SK-N-SH (cell line): ENCODE measurements at regions not wholly inside any gene's neighbourhood (a gene's known extent, or its start where the extent isn't known, plus 50 kb on each side); places are given as distances from the start of the nearest gene placed in this dataset.

Experiments used
- CTCF ChIA-PET: fragments of 300-600, 350-600 bp; formaldehyde crosslinking; extraction: SDS; loops from one replicate; lab custom pipeline; 2021; lab: Yijun Ruan, JAX
- POLR2A ChIA-PET: fragments of 350-600 bp; sonication (Branson Sonifier 250); formaldehyde crosslinking; extraction: SDS; loops from one replicate; lab custom pipeline; 2020; ENCODE audit warnings: antibody characterized with exemption, inconsistent platforms; lab: Yijun Ruan, JAX
- DNase-seq: peaks from one replicate; pipeline ENCODE4 v3.0.0; 2012
- H2AFZ ChIP-seq: fragments of 200-600 bp; sonication (generic); 2 replicates; pipeline ENCODE4 v1.8.1; 2016; ENCODE audit warnings: antibody characterized with exemption, mild to moderate bottlenecking, low read depth
- H3F3A ChIP-seq: fragments of 200-600 bp; sonication (generic); replicated peaks from 2 replicates; pipeline ENCODE3; 2016; ENCODE audit warnings: antibody characterized with exemption, mild to moderate bottlenecking; ENCODE audit not compliant: insufficient read depth
- H3K27ac ChIP-seq, 2 experiments: fragments of 200-500 bp in 1 of 2; fragments of 200-600 bp in 1 of 2; sonication (Bioruptor generic) in 1 of 2; sonication (generic), shearing (Covaris generic) in 1 of 2; 2 replicates each; pipeline versions ENCODE4 v1.5.1 to v1.6.1; 2014 to 2016; ENCODE audit warnings: low read depth in 2 of 2, inconsistent platforms in 1 of 2, low read length in 1 of 2, mild to moderate bottlenecking in 1 of 2, mixed read lengths in 1 of 2
- H3K27me3 ChIP-seq: fragments of 200-600 bp; sonication (generic), shearing (Covaris generic); 2 replicates; pipeline ENCODE4 v1.6.1; 2016; ENCODE audit warnings: mixed run types; ENCODE audit not compliant: insufficient read depth
- H3K36me3 ChIP-seq, 2 experiments: fragments of 200-500 bp in 1 of 2; fragments of 200-600 bp in 1 of 2; sonication (Bioruptor generic) in 1 of 2; sonication (generic) in 1 of 2; replicated peaks in 1 of 2; 2 replicates each; pipeline versions ENCODE3 to v1.5.1; 2014 to 2016; ENCODE audit warnings: low read length in 1 of 2, mild to moderate bottlenecking in 1 of 2; ENCODE audit not compliant: insufficient read depth in 2 of 2, control insufficient read depth in 1 of 2
- H3K4me1 ChIP-seq, 2 experiments: fragments of 200-500 bp in 1 of 2; fragments of 200-600 bp in 1 of 2; sonication (Bioruptor generic) in 1 of 2; sonication (generic), shearing (Covaris generic) in 1 of 2; 2 replicates each; pipeline versions ENCODE4 v1.5.1 to v1.6.1; 2014 to 2016; ENCODE audit warnings: low read depth in 1 of 2, low read length in 1 of 2, mixed run types in 1 of 2; ENCODE audit not compliant: insufficient read depth in 2 of 2, control insufficient read depth in 1 of 2
- H3K4me2 ChIP-seq: fragments of 200-600 bp; sonication (generic), shearing (Covaris generic); 2 replicates; pipeline ENCODE4 v1.6.1; 2017; ENCODE audit warnings: mixed run types
- H3K4me3 ChIP-seq, 2 experiments: fragments of 200-500 bp in 1 of 2; fragments of 200-600 bp in 1 of 2; sonication (Bioruptor generic) in 1 of 2; sonication (generic), shearing (Covaris generic) in 1 of 2; 2 replicates each; pipeline versions ENCODE4 v1.5.1 to v1.8.1; 2014 to 2016; ENCODE audit warnings: low read depth in 2 of 2, inconsistent platforms in 1 of 2, low read length in 1 of 2, mild to moderate bottlenecking in 1 of 2, mixed read lengths in 1 of 2, moderate library complexity in 1 of 2
- H3K79me2 ChIP-seq: fragments of 200-600 bp; sonication (generic); 2 replicates; pipeline ENCODE4 v1.8.1; 2017; ENCODE audit warnings: mild to moderate bottlenecking; ENCODE audit not compliant: insufficient read depth
- H3K9ac ChIP-seq: fragments of 200-600 bp; sonication (generic); 2 replicates; pipeline ENCODE4 v1.6.1; 2017; ENCODE audit warnings: mixed run types
- H3K9me2 ChIP-seq: fragments of 200-600 bp; sonication (generic); 2 replicates; pipeline ENCODE4 v1.6.1; 2017; ENCODE audit warnings: mixed run types
- H3K9me3 ChIP-seq: fragments of 200-600 bp; sonication (generic); 2 replicates; pipeline ENCODE4 v1.6.1; 2017; ENCODE audit warnings: mixed run types, mild to moderate bottlenecking, moderate library complexity
- H4K20me1 ChIP-seq: fragments of 200-600 bp; sonication (generic); 2 replicates; pipeline ENCODE4 v1.6.1; 2017; ENCODE audit warnings: mild to moderate bottlenecking, mixed run types; ENCODE audit not compliant: insufficient read depth
- CHD2 ChIP-seq: fragments of 150-350 bp; IDR thresholded peaks from 2 replicates; pipeline ENCODE4 v1.6.1; 2018; ENCODE audit warnings: low read length; ENCODE audit not compliant: partially characterized antibody
- ELF1 ChIP-seq: IDR thresholded peaks from 2 replicates; pipeline ENCODE4 v1.4.0; 2012
- EP300 ChIP-seq, 2 experiments: IDR thresholded peaks; 2 replicates each; pipeline versions ENCODE4 v1.4.0 to v1.6.1; 2012; ENCODE audit warnings: borderline replicate concordance in 1 of 2, low read depth in 1 of 2, low read length in 1 of 2
- EZH2phosphoT487 ChIP-seq: fragments of 200-600 bp; sonication (generic); IDR thresholded peaks from 2 replicates; pipeline ENCODE4 v1.6.1; 2017; ENCODE audit warnings: low read depth, mixed run types, mild to moderate bottlenecking, antibody characterized with exemption, moderate library complexity, borderline replicate concordance
- FOXJ3 ChIP-seq: sonication (generic); formaldehyde crosslinking; IDR thresholded peaks from 2 replicates; pipeline ENCODE4 v1.5.1; 2020; ENCODE audit warnings: mild to moderate bottlenecking, missing genetic modification reagents
- FOXM1 ChIP-seq: IDR thresholded peaks from 2 replicates; pipeline ENCODE4 v1.4.0; 2012; ENCODE audit warnings: low read depth, mild to moderate bottlenecking
- MEF2A ChIP-seq: IDR thresholded peaks from 2 replicates; pipeline ENCODE4 v1.4.0; 2012; ENCODE audit warnings: low read depth, borderline replicate concordance
- PBX3 ChIP-seq: IDR thresholded peaks from 2 replicates; pipeline ENCODE4; 2012
- RAD21 ChIP-seq: IDR thresholded peaks from 2 replicates; pipeline ENCODE4 v1.6.1; 2012; ENCODE audit warnings: mild to moderate bottlenecking, low read length
- RCOR1 ChIP-seq: fragments of 150-350 bp; IDR thresholded peaks from 2 replicates; pipeline ENCODE4 v1.6.1; 2017; ENCODE audit warnings: antibody characterized with exemption, low read length
- RFX5 ChIP-seq: IDR thresholded peaks from 2 replicates; pipeline ENCODE4 v1.6.1; 2012; ENCODE audit warnings: mild to moderate bottlenecking, improper control_type of control experiment, low read length
- RXRA ChIP-seq: IDR thresholded peaks from 2 replicates; pipeline ENCODE4 v1.4.0; 2012; ENCODE audit warnings: low read depth, mild to moderate bottlenecking, borderline replicate concordance
- TAF1 ChIP-seq: IDR thresholded peaks from 2 replicates; pipeline ENCODE4 v1.6.1; 2012; ENCODE audit warnings: low read depth, mild to moderate bottlenecking, low read length, moderate library complexity, borderline replicate concordance
- TEAD4 ChIP-seq: IDR thresholded peaks from 2 replicates; pipeline ENCODE4 v1.4.0; 2012; ENCODE audit warnings: mild to moderate bottlenecking, borderline replicate concordance; ENCODE audit not compliant: insufficient read depth
- USF1 ChIP-seq: IDR thresholded peaks from 2 replicates; pipeline ENCODE4 v1.4.0; 2012; ENCODE audit warnings: low read depth, borderline replicate concordance
- YY1 ChIP-seq: IDR thresholded peaks from 2 replicates; pipeline ENCODE4 v1.4.0; 2012; ENCODE audit warnings: low read depth, mild to moderate bottlenecking
- ZBTB33 ChIP-seq: IDR thresholded peaks from 2 replicates; pipeline ENCODE4 v1.4.0; 2012; ENCODE audit warnings: low read depth, borderline replicate concordance
- WGBS: methylation state at CpG from one replicate; pipeline ENCODE4 v1.1.6; 2017; ENCODE audit warnings: low lambda C conversion rate; 5-methylcytosine and 5-hydroxymethylcytosine counted together

- Histone ChIP-seq H3K36me3 (no peaks in the 10 kb centered on the region), H3K9me3 (no peaks in the 10 kb centered on the region), H3K4me1 (no peaks in the 10 kb centered on the region), H3K4me3 (no peak overlapping the region), H3K9ac (no peak overlapping the region), H3K79me2 (no peaks in the 10 kb centered on the region), H4K20me1 (no peaks in the 10 kb centered on the region), H3K27ac (no peak overlapping the region), H3F3A (no peaks in the 10 kb centered on the region), H3K9me2 (no peaks in the 10 kb centered on the region), H2AFZ (no peak overlapping the region), H3K27me3 (no peaks in the 10 kb centered on the region; the same call in 1 of the 2 replicates), H3K4me2 (no peak overlapping the region)
- no peak for TF ChIP-seq PBX3
- no peak for TF ChIP-seq ZBTB33
- TF ChIP-seq RAD21, result no peak
- no peak for TF ChIP-seq EP300 (IDR thresholded peaks at IDR 0.05; ENCODE audit: borderline replicate concordance in 1 of 2, low read depth in 1 of 2, low read length in 1 of 2)
- TF ChIP-seq CHD2, result no peak
- no peak for TF ChIP-seq RXRA
- TF ChIP-seq TAF1, result no peak
- TF ChIP-seq EZH2phosphoT487, result no peak
- no peak for TF ChIP-seq MEF2A
- TF ChIP-seq USF1, result no peak
- TF ChIP-seq RFX5, result no peak
- no peak for TF ChIP-seq FOXM1
- no peak for TF ChIP-seq TEAD4
- no peak for TF ChIP-seq FOXJ3 (CRISPR knock-in tag)
- TF ChIP-seq YY1, result no peak
- no peak for TF ChIP-seq ELF1
- TF ChIP-seq RCOR1, result no peak
- DNase-seq, result no peak
- CTCF ChIA-PET, result no interaction called here
- POLR2A ChIA-PET, result no interaction called here
- 0% methylated on average over 2 of the region's 2 CpGs for WGBS
Measured at GRCh38 chr4:162622664-162623063, 458.9 kb upstream of the FSTL5 start.
